GM21825 (cell line): ENCODE measurements at regions not wholly inside any gene's neighbourhood (a gene's known extent, or its start where the extent isn't known, plus 50 kb on each side); places are given as distances from the start of the nearest gene placed in this dataset.
A peak's percentile ranks its signal among the peaks of the same experiment; 100 is the strongest.

ENCODE experiments used
- ATAC-seq: cut with Tn5 transposase; IDR thresholded peaks from one replicate; pipeline ENCODE4 v1.9.1; 2021; ENCODE audit warnings: mild to moderate bottlenecking, moderate library complexity; ENCODE audit not compliant: unreplicated experiment

- ATAC-seq: no peak
Measured at GRCh38 chr10:108902619-108903285, 1020.6 kb downstream of the XPNPEP1 start.

- ATAC-seq: no peak
Measured at GRCh38 chr10:108901781-108902618, 1021.3 kb downstream of the XPNPEP1 start.

- ATAC-seq: no peak
Measured at GRCh38 chr10:108899670-108900069, 1023.6 kb downstream of the XPNPEP1 start.

- peak; percentile 80 for ATAC-seq
Measured at GRCh38 chr10:108894402-108895301, 1028.7 kb downstream of the XPNPEP1 start.

GRCh38 chr10:108877095-108877561 lies 1046.2 kb downstream of the XPNPEP1 start:
- ATAC-seq: no peak

- no peak for ATAC-seq
Measured at GRCh38 chr10:108872854-108873253, 1050.5 kb downstream of the XPNPEP1 start.

GRCh38 chr10:108868881-108869280 lies 1054.4 kb downstream of the XPNPEP1 start:
- no peak for ATAC-seq

GRCh38 chr10:108862676-108863350 lies 1060.5 kb downstream of the XPNPEP1 start:
- no peak for ATAC-seq

GRCh38 chr10:108861181-108861754 lies 1062.0 kb downstream of the XPNPEP1 start:
- no peak for ATAC-seq

- ATAC-seq: peak; percentile 71
Measured at GRCh38 chr10:108852211-108852610, 1071.1 kb downstream of the XPNPEP1 start.

GRCh38 chr10:108850138-108850854 lies 1073.0 kb downstream of the XPNPEP1 start:
- ATAC-seq: peak; percentile 88

- peak; percentile 27 for ATAC-seq
Measured at GRCh38 chr10:108849688-108850087, 1073.6 kb downstream of the XPNPEP1 start.

- ATAC-seq: no peak
Measured at GRCh38 chr10:108849186-108849585, 1074.1 kb downstream of the XPNPEP1 start.

- ATAC-seq: no peak
Measured at GRCh38 chr10:108848046-108848445, 1075.3 kb downstream of the XPNPEP1 start.

GRCh38 chr10:108840944-108841343 lies 1082.4 kb downstream of the XPNPEP1 start:
- ATAC-seq: no peak

- no peak for ATAC-seq
Measured at GRCh38 chr10:108836362-108836761, 1086.9 kb downstream of the XPNPEP1 start.

GRCh38 chr10:108822026-108822425 lies 1101.3 kb downstream of the XPNPEP1 start:
- no peak for ATAC-seq

- ATAC-seq: no peak
Measured at GRCh38 chr10:108819302-108819701, 1104.0 kb downstream of the XPNPEP1 start.

GRCh38 chr10:108817584-108817983 lies 1105.7 kb downstream of the XPNPEP1 start:
- ATAC-seq: no peak
